ENCODE measurements at regions not wholly inside any gene's neighbourhood (a gene's known extent, or its start where the extent isn't known, plus 50 kb on each side); places are given as distances from the start of the nearest gene placed in this dataset.

DNA sequence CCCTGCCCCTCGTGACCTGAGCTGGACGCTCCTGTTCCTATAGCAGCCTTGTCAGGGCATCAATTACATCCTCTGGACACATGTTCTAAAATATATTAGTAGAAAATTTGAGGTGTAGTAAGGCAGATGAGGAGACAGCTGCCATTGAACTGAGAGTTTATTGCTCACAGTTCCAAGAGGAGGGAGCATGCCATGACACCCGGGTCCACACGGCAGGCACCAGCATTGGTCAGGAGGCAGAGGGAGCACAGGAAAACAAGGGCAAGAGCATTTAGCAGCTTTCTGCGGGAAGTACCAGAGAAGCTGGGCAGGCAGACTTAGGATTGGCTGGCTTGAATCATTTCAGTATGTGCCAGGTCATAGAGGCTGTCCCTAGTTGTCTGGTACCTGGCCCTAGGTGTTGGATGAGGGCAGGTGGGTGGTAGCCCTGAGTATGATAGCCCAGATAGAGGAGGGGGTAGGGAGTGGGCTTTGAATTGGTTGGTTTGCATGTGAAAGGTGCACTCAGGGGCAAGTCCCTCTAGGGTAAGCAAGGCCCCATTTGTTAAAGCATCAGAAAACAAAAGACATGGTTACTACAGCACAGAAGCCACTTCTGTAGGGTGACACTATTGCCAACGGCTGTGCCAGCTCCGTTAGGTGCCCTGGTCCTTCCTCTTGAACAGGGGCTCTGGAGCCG lies 223.6 kb upstream of the RAB4A start:
- DNase-seq: no peak
- Histone ChIP-seq H3K9me3 (no peaks in the 10 kb centered on the region), H3K27ac (no peak overlapping the region), H3K27me3 (no peaks in the 10 kb centered on the region), H3K36me3 (no peaks in the 10 kb centered on the region), H3K4me1 (no peaks in the 10 kb centered on the region), H3K4me3 (no peak overlapping the region)
- TF ChIP-seq EP300 (IDR thresholded peaks at IDR 0.05) (no peak), POLR2A (IDR thresholded peaks at IDR 0.05) (no peak), CTCF (IDR thresholded peaks at IDR 0.05) (no peak)
- no peak for ATAC-seq (ENCODE audit: low FRiP score in 2 of 2)
- 94% methylated on average over 8 of the region's 8 CpGs for WGBS, 2 donors

DNA sequence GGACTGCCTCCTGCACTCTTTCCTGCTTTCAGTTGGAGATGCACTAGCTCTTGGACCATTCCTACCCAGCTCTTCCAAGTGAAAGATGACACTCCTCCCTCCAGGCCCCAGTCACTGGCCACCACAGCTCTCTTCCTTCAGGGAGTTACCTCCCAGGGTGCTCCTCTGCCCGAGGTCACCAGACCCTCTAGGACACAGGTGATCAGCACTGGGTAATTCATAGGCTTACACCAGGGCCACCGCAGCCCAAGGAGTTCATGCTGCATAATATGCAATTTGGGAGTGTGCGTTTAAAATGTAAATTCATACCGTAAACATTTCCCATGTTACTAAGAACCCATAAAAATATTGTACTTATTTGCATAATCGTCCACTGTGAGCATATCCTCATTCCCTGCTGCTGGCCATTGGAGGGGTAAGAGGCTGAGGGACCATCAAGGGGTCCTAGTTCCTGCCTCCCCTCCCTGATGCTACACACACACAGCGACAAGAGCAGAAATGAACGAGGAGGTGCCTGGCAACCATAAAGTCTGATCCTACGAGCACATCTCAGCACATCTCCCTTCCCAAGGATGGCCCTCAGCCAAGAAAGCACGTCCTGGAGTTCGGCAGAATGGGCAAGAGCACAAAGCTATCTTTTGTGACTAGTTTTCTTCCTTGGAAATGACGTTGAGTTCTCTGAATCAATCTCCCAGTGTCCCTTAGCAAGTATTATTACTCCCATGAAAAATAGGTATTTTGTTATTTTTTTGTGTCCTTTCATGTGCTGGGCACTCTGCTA lies 222.9 kb upstream of the RAB4A start:
- Histone ChIP-seq H3K27me3 (no peaks in the 10 kb centered on the region), H3K36me3 (no peaks in the 10 kb centered on the region), H3K27ac (no peak overlapping the region), H3K9me3 (no peaks in the 10 kb centered on the region), H3K4me3 (no peak overlapping the region), H3K4me1 (no peaks in the 10 kb centered on the region)
- ATAC-seq (ENCODE audit: low FRiP score in 2 of 2) (no peak), DNase-seq (no peak)
- TF ChIP-seq POLR2AphosphoS5 (IDR thresholded peaks at IDR 0.05) (no peak), EP300 (IDR thresholded peaks at IDR 0.05) (no peak), CTCF (IDR thresholded peaks at IDR 0.05) (no peak), POLR2A (IDR thresholded peaks at IDR 0.05) (no peak)
- 86% methylated on average over 11 of the region's 11 CpGs for WGBS, 2 donors

GRCh38 chr1:229048896-229049295 lies 222.0 kb upstream of the RAB4A start:
- ATAC-seq (ENCODE audit: low FRiP score in 2 of 2): no peak

GRCh38 chr1:229056046-229056445 lies 214.9 kb upstream of the RAB4A start:
- peaks cover 16 to 25% (median 22%) of the 10 kb centered on the region in 4 donors for H3K4me1 ChIP-seq
- WGBS, 2 donors: 95 to 100% methylated on average over 1 of the region's 1 CpG
- H3K9me3 ChIP-seq: no peaks in the 10 kb centered on the region
- TF ChIP-seq EP300 (IDR thresholded peaks at IDR 0.05): no peak
- H3K27me3 ChIP-seq: no peaks in the 10 kb centered on the region
- no peaks in the 10 kb centered on the region for H3K36me3 ChIP-seq
- no peak for ATAC-seq (ENCODE audit: low FRiP score in 2 of 2)
- no peak for DNase-seq
- no peak overlapping the region for H3K27ac ChIP-seq
- H3K4me3 ChIP-seq: no peak overlapping the region

More at GRCh38 chr1:229048896-229049295, 222.0 kb upstream of the RAB4A start:
- Histone ChIP-seq H3K36me3 (no peaks in the 10 kb centered on the region), H3K4me1 (no peaks in the 10 kb centered on the region), H3K4me3 (no peak overlapping the region), H3K27ac (no peak overlapping the region), H3K27me3 (no peaks in the 10 kb centered on the region), H3K9me3 (no peaks in the 10 kb centered on the region)
- TF ChIP-seq POLR2A (IDR thresholded peaks at IDR 0.05): no peak
- TF ChIP-seq CTCF (IDR thresholded peaks at IDR 0.05): no peak
- TF ChIP-seq EP300 (IDR thresholded peaks at IDR 0.05): no peak
- TF ChIP-seq POLR2AphosphoS5 (IDR thresholded peaks at IDR 0.05): no peak
- WGBS, 2 donors: 81% methylated on average over 4 of the region's 4 CpGs
- DNase-seq: no peak

- no peak overlapping the region for H3K4me3 ChIP-seq
- H3K27ac ChIP-seq: peak overlapping the region in 1 of 4 donors; percentile 38
- no peaks in the 10 kb centered on the region for H3K9me3 ChIP-seq
- TF ChIP-seq POLR2A (IDR thresholded peaks at IDR 0.05) (no peak), POLR2AphosphoS5 (IDR thresholded peaks at IDR 0.05) (no peak), CTCF (IDR thresholded peaks at IDR 0.05) (no peak), EP300 (IDR thresholded peaks at IDR 0.05) (no peak)
- no peaks in the 10 kb centered on the region for H3K36me3 ChIP-seq
- ATAC-seq (ENCODE audit: low FRiP score in 2 of 2) (no peak), DNase-seq (peak in 1 of 2 donors; percentile 61)
- WGBS, 2 donors: 47 to 58% methylated on average over 6 to 11 of the region's 11 CpGs
- H3K27me3 ChIP-seq: no peaks in the 10 kb centered on the region
- peaks cover 16 to 25% (median 22%) of the 10 kb centered on the region in 4 donors for H3K4me1 ChIP-seq
Observed at GRCh38 chr1:229058111-229058561, 212.8 kb upstream of the RAB4A start.

Data from upper lobe of left lung (tissue), 6 donors.